ENCODE measurements at regions not wholly inside any gene's neighbourhood (a gene's known extent, or its start where the extent isn't known, plus 50 kb on each side); places are given as distances from the start of the nearest gene placed in this dataset.

DNA sequence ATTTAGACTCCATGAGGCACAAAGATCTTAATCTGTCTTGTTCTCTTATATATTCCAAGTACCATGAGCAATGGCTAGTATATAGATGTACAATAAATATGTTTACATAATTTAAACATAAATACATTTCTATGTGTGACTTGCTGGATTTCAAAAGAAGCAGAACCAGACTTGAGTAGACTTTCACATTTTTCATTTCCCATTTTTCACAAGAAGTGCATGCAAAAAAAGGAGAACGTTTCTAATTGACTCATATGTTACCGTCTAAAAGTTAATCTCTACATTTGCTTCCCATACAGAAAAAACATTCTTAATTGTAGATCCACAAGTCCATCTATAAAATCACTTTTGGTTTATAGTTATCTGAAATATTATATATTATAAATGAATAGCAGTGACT, 256.5 kb upstream of the USP15 start:
- TF ChIP-seq, protein P1, sequence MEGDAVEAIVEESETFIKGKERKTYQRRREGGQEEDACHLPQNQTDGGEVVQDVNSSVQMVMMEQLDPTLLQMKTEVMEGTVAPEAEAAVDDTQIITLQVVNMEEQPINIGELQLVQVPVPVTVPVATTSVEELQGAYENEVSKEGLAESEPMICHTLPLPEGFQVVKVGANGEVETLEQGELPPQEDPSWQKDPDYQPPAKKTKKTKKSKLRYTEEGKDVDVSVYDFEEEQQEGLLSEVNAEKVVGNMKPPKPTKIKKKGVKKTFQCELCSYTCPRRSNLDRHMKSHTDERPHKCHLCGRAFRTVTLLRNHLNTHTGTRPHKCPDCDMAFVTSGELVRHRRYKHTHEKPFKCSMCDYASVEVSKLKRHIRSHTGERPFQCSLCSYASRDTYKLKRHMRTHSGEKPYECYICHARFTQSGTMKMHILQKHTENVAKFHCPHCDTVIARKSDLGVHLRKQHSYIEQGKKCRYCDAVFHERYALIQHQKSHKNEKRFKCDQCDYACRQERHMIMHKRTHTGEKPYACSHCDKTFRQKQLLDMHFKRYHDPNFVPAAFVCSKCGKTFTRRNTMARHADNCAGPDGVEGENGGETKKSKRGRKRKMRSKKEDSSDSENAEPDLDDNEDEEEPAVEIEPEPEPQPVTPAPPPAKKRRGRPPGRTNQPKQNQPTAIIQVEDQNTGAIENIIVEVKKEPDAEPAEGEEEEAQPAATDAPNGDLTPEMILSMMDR (IDR thresholded peaks at IDR 0.05; ENCODE audit: insufficient read depth, low read length, poor library complexity, severe bottlenecking): no peak
- TF ChIP-seq EZH2phosphoT487 (conservative IDR thresholded peaks at IDR 0.05; ENCODE audit: low read length): no peak
